ENCODE measurements at regions not wholly inside any gene's neighbourhood (a gene's known extent, or its start where the extent isn't known, plus 50 kb on each side); places are given as distances from the start of the nearest gene placed in this dataset.

DNA sequence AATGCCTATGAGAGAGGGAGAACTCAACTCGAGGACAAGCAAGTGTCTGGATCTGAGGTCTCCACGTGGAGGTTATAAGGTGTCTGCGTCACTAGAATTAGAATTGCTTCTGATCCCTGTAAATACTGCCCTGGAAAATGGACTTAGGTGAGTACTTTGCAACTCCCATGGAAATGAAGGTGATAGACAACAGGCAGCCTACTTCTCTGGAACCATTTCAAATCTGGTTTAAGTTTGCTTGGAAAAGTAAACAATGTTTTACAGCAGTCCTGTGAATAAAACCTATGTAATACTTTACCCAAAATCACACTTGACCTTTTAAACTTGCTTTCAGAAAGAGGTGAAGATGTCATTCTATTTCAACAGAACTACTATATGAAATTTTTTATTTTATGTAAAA lies 70.1 kb upstream of the TENT5A start:
- intact Hi-C loops (cut with DNase I; ENCODE audit: low total_unique reads) = no loop called here
- DNase-seq = no peak
- no peak overlapping the region for H3K4me3 ChIP-seq
- 78% methylated on average over 3 of the region's 3 CpGs for WGBS, 2 donors
- no peak overlapping the region for H3K27ac ChIP-seq
- no peaks in the 10 kb centered on the region for H3K36me3 ChIP-seq (ENCODE audit: low read depth, missing control alignments)
- H3K9me3 ChIP-seq = no peaks in the 10 kb centered on the region
- no peaks in the 10 kb centered on the region for H3K27me3 ChIP-seq
- no peak for TF ChIP-seq POLR2A (IDR thresholded peaks at IDR 0.05)
- TF ChIP-seq, protein P1, sequence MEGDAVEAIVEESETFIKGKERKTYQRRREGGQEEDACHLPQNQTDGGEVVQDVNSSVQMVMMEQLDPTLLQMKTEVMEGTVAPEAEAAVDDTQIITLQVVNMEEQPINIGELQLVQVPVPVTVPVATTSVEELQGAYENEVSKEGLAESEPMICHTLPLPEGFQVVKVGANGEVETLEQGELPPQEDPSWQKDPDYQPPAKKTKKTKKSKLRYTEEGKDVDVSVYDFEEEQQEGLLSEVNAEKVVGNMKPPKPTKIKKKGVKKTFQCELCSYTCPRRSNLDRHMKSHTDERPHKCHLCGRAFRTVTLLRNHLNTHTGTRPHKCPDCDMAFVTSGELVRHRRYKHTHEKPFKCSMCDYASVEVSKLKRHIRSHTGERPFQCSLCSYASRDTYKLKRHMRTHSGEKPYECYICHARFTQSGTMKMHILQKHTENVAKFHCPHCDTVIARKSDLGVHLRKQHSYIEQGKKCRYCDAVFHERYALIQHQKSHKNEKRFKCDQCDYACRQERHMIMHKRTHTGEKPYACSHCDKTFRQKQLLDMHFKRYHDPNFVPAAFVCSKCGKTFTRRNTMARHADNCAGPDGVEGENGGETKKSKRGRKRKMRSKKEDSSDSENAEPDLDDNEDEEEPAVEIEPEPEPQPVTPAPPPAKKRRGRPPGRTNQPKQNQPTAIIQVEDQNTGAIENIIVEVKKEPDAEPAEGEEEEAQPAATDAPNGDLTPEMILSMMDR (IDR thresholded peaks at IDR 0.05) = no peak
- no peaks in the 10 kb centered on the region for H3K4me1 ChIP-seq

DNA sequence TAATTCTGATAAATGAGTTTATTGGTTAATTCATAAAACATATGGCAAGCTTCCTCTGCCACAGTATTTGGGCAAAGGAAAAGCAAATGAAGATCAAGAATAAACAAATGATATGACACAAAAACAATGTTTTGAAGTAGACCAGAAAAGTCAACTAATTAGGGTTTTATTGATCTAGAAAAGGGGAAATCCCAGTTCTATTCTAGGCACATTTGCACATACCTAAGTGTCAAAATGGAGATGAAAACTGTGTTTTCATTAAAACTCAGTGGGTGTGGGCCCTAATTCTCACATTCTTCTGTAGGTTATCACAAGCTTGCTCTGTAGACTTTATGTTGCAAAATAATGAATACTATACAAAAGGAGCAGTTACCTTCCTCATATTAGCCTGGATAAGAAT lies 69.0 kb upstream of the TENT5A start:
- no peak for DNase-seq
- Histone ChIP-seq H3K36me3 (ENCODE audit: low read depth, missing control alignments) (no peaks in the 10 kb centered on the region), H3K4me3 (no peak overlapping the region), H3K27me3 (no peaks in the 10 kb centered on the region), H3K9me3 (no peaks in the 10 kb centered on the region), H3K4me1 (no peaks in the 10 kb centered on the region), H3K27ac (no peak overlapping the region)
- intact Hi-C loops (cut with DNase I; ENCODE audit: low total_unique reads) = no loop called here
- TF ChIP-seq, protein P1 (IDR thresholded peaks at IDR 0.05) = no peak
- TF ChIP-seq POLR2A (IDR thresholded peaks at IDR 0.05) = no peak

DNA sequence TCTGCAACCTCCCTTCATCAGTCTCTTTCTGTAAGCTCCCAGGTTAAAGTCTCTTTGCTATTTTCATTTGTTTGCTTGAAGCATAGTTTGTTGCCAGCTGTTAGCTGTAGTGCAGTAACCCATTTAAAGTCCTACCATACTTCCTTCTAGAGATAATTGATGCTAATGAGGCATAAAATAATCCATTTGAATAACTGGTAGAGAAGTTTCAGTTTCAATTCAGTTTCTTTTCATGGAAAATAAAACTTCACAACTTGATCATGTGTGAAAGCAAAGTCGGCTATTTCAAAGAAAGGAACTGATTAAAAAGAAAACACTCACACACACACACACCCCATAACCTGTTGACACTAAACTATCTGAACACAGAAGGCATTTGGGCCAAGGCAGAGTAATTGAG lies 68.5 kb upstream of the TENT5A start:
- Histone ChIP-seq H3K27me3 (no peaks in the 10 kb centered on the region), H3K4me1 (no peaks in the 10 kb centered on the region), H3K36me3 (ENCODE audit: low read depth, missing control alignments) (no peaks in the 10 kb centered on the region), H3K27ac (no peak overlapping the region), H3K9me3 (no peaks in the 10 kb centered on the region), H3K4me3 (no peak overlapping the region)
- no peak for DNase-seq
- intact Hi-C loops (cut with DNase I; ENCODE audit: low total_unique reads) = no loop called here
- 44 to 67% methylated on average over 1 of the region's 1 CpG for WGBS, 2 donors
- no peak for TF ChIP-seq POLR2A (IDR thresholded peaks at IDR 0.05)
- TF ChIP-seq, protein P1 (IDR thresholded peaks at IDR 0.05) = no peak

DNA sequence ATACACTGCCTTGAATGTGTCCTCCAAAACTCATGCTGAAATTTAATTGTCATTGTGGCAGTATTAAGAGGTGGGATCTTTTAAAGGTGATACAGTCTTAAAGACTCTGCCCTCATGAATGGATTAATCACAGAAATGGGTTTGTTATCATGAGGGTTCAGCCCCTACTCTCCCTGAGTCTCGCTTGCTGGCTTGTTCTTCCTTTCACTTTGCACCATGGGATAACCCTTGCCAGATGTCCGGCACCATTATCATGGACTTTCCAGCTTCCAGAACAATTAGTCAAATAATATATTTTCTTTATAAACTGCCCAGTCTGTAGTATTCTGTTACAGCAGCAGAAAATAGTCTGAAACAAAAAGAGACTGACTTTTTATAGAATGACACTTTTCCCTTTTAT lies 67.9 kb upstream of the TENT5A start:
- no peaks in the 10 kb centered on the region for H3K4me1 ChIP-seq
- no peaks in the 10 kb centered on the region for H3K27me3 ChIP-seq
- DNase-seq = no peak
- H3K4me3 ChIP-seq = no peak overlapping the region
- TF ChIP-seq POLR2A (IDR thresholded peaks at IDR 0.05) = no peak
- TF ChIP-seq, protein P1 (IDR thresholded peaks at IDR 0.05) = no peak
- 60 to 71% methylated on average over 2 of the region's 2 CpGs for WGBS, 2 donors
- no peaks in the 10 kb centered on the region for H3K36me3 ChIP-seq (ENCODE audit: low read depth, missing control alignments)
- H3K9me3 ChIP-seq = no peaks in the 10 kb centered on the region
- no peak overlapping the region for H3K27ac ChIP-seq
- intact Hi-C loops (cut with DNase I; ENCODE audit: low total_unique reads) = no loop called here

DNA sequence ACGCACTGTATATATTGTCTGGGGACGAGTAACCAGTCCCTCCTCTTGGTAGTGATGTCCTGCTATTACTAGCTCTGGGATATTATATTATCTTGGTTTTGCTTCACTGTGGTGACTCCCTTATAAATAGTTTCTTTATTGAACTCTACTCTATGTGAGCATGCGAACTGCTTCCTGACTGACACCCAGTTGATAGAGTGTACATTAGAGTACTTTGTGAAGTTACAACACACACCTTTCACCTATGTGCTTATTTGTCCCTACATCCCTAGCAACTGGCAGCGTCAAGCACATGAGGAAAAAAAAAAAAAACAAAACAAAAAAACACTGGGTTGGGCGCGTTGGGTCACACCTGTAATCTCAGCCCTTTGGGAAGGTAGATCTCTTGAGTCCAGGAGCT lies 67.3 kb upstream of the TENT5A start:
- intact Hi-C loops (cut with DNase I; ENCODE audit: low total_unique reads) = no loop called here
- Histone ChIP-seq H3K9me3 (no peaks in the 10 kb centered on the region), H3K27ac (no peak overlapping the region), H3K4me1 (no peaks in the 10 kb centered on the region), H3K36me3 (ENCODE audit: low read depth, missing control alignments) (no peaks in the 10 kb centered on the region), H3K27me3 (no peaks in the 10 kb centered on the region), H3K4me3 (no peak overlapping the region)
- 82 to 95% methylated on average over 6 of the region's 6 CpGs for WGBS, 2 donors
- DNase-seq = no peak
- TF ChIP-seq POLR2A (IDR thresholded peaks at IDR 0.05) = no peak
- TF ChIP-seq, protein P1 (IDR thresholded peaks at IDR 0.05) = no peak
